22Rv1 (cell line): ENCODE measurements at regions not wholly inside any gene's neighbourhood (a gene's known extent, or its start where the extent isn't known, plus 50 kb on each side); places are given as distances from the start of the nearest gene placed in this dataset.

Source experiments
- CTCF ChIP-seq: fragments of 450-650 bp; IDR thresholded peaks from 2 replicates; pipeline ENCODE4 v1.5.1; 2017; ENCODE audit warnings: mild to moderate bottlenecking
- ZFX ChIP-seq: fragments of 450-650 bp; IDR thresholded peaks from 2 replicates; pipeline ENCODE4 v1.6.1; 2017; ENCODE audit warnings: antibody characterized with exemption, borderline replicate concordance

DNA sequence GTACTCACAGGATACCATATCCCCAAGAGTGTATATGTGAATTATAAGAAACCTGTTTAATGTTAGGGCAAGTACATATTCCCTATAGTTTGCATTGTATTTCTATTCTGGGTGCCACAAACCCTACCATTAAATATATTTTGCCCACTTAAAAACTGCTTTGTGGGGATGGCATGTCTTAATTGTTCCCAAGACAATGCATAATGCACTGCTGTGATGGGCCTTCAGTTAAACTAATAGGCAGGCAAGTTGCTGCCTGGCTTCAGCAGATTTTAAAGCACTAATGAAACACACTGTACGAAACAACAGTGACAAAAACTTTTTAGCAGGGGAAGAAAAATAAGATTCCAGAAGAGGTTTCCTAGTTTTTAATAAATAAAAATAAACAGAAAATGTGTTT, 104.8 kb upstream of the VRK2 start:
- no peak for TF ChIP-seq CTCF
- no peak for TF ChIP-seq ZFX
